ENCODE measurements at regions not wholly inside any gene's neighbourhood (a gene's known extent, or its start where the extent isn't known, plus 50 kb on each side); places are given as distances from the start of the nearest gene placed in this dataset.
"Not testable (repeated sequence)": the region's sequence is repeated elsewhere in the genome, so short reads cannot be mapped to it uniquely, and the experiment has no call there.

DNA sequence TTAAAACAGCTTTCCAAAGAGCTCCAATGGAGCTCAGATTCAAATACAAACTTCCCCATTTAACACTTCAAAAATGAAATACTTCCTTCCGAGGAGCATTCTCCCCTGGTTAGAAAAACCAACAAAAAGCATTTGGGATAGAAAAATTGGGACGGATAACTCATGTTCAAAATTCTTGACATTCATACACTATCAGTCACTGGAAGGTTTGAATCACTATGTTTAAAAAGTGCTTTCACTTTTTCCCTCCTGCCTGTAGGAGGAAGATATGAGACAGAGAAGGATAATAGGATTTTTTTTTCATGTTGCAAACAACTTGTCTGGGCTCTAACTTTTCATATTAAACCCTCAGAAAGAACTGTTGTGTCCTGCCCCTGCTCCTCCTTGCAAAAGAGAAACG, 412.0 kb downstream of the ACTL7B start:
- H3K27me3 ChIP-seq (ENCODE audit: control insufficient read depth, insufficient read depth, low read length) = no peaks in the 10 kb centered on the region
- H3K36me3 ChIP-seq (replicated peaks; ENCODE audit: control insufficient read depth, insufficient read depth, low read length) = no peaks in the 10 kb centered on the region
- H3K4me3 ChIP-seq (ENCODE audit: insufficient read depth, low read depth, low read length) = no peak overlapping the region
- DNase-seq = no peak

DNA sequence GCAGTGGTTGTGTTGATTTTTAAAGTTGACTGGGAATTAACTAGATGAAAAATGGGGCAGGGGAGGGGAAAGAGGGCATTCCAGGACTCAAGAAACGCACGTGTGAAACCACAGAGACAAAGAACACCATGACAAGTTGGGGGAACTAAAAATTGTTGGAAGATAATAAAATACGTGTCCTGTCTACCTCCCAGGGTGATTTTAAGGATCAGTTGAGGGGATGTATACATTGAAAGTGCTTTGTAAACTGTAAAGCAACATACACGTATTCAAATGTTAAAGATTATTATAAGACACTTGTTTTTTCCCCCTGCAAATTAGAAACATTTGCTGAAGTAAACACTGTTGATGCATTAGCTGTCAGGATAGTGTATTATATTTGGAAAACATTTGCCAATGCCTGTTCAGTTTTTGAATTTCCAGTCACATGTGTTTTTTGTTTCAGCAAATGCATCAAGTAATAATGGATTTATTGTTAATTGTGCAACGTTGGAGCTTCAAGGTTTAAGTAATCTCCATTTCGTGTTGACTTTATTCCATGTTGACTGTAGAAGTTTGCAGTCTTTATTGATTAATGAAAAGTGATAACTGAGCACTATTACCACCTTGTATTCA, 412.7 kb downstream of the ACTL7B start:
- H3K4me3 ChIP-seq (ENCODE audit: insufficient read depth, low read depth, low read length) = no peak overlapping the region
- H3K27me3 ChIP-seq (ENCODE audit: control insufficient read depth, insufficient read depth, low read length) = no peaks in the 10 kb centered on the region
- DNase-seq = no peak

DNA sequence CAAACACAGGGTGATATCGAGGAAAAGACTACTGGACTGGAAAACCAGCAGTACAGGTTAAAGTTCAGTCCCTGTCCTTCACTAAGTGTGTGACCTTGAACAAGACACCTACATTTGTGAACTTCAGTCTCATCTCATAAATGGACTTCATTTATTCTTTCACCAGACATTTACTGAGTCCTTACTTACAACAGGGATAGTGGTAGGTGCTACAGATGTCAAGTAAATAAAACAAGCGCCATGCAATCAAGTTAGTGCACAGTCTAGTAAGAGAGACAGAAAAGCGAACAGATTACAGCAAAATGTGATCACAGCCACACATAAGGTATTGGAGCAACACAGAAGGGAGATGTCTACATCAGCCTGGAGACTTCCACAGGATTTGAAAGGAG, 413.2 kb downstream of the ACTL7B start:
- DNase-seq = no peak
- H3K27me3 ChIP-seq (ENCODE audit: control insufficient read depth, insufficient read depth, low read length) = no peaks in the 10 kb centered on the region

More for the DNA sequence above, 412.7 kb downstream of the ACTL7B start:
- H3K36me3 ChIP-seq (replicated peaks; ENCODE audit: control insufficient read depth, insufficient read depth, low read length) = no peaks in the 10 kb centered on the region

DNA sequence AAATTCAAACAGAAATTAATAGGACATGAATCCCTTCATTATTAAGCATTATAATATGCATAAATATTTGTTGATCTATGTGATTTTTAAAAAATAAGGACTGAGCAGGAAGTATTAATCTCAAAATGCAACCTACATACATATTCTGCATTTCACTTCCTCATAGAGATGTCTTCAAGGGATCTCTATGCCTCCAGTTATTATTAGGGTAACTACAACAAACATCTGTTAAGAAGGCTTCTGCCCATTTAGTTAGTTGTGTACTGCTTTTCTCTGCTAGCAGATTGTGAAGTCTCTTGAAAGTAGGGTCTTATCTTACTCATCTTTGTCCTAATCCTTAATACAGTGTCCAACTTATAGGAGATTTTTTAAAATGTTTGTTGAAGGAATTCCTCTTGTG, 414.1 kb downstream of the ACTL7B start:
- DNase-seq = no peak
- H3K36me3 ChIP-seq (replicated peaks; ENCODE audit: control insufficient read depth, insufficient read depth, low read length) = no peaks in the 10 kb centered on the region
- no peak overlapping the region for H3K4me3 ChIP-seq (ENCODE audit: insufficient read depth, low read depth, low read length)
- no peaks in the 10 kb centered on the region for H3K27me3 ChIP-seq (ENCODE audit: control insufficient read depth, insufficient read depth, low read length)

More for the DNA sequence above, 413.2 kb downstream of the ACTL7B start:
- no peaks in the 10 kb centered on the region for H3K36me3 ChIP-seq (replicated peaks; ENCODE audit: control insufficient read depth, insufficient read depth, low read length)
- H3K4me3 ChIP-seq (ENCODE audit: insufficient read depth, low read depth, low read length) = no peak overlapping the region

DNA sequence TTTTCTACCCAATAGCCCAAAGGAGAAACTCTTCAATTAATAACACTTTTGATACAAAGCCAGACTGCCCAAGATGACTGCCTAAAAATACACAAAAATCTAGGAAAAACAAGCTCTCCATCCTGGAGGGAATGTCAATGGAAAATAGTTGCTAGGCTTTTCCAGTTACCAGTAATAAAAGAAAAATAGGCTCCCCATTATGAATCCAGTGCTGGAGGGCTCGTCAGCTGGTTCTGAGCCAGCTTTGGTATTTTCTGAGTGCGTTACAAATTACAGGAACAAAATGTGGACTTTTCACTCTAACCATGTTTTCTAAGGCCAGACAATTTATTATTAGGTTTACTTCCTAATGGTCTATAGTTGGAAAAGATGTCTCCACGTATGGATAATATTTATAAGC, 414.5 kb downstream of the ACTL7B start:
- Histone ChIP-seq H3K4me3 (ENCODE audit: insufficient read depth, low read depth, low read length) (no peak overlapping the region), H3K36me3 (replicated peaks; ENCODE audit: control insufficient read depth, insufficient read depth, low read length) (no peaks in the 10 kb centered on the region), H3K27me3 (ENCODE audit: control insufficient read depth, insufficient read depth, low read length) (no peaks in the 10 kb centered on the region)
- DNase-seq = no peak

DNA sequence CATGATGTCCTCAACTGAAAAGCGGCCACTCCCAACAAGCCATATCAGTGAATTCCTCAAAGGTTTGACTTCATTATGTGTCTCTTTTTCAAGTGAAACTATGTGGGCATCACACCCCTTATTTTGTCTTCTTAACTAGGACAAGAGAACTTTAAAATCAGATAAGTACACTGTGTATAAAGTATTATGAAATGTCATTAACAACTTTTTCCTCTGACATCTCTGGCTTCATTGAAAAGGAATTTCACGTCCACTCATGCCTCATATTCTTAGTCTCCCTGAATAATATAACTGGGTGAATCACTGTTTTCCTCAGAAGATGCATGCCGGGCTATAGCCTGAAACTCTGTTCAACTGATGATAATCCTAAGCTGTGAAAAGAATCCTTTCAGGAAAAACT, 415.8 kb downstream of the ACTL7B start:
- H3K27me3 ChIP-seq (ENCODE audit: control insufficient read depth, insufficient read depth, low read length) = no peaks in the 10 kb centered on the region
- DNase-seq = no peak
- H3K36me3 ChIP-seq (replicated peaks; ENCODE audit: control insufficient read depth, insufficient read depth, low read length) = no peaks in the 10 kb centered on the region
- H3K4me3 ChIP-seq (ENCODE audit: insufficient read depth, low read depth, low read length) = no peak overlapping the region

DNA sequence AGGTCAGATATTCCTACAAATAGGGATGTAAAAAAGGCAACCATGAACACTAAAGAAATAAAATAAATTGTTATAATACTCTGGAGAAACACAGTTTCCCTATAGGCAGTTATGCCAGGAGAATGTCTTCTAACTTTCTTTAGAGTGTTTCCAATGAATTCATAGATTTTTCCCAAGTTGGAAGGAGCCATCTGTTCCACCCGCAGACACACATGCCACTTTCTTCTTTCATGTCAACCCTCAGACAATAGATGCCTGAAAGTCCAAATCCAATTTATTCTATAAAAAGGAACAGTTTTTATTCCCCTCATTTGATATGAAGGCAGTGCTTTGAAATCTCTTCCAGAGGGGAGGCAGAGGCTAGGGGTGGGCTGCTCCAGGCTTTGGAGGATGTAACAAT, 418.1 kb downstream of the ACTL7B start:
- no peaks in the 10 kb centered on the region for H3K36me3 ChIP-seq (replicated peaks; ENCODE audit: control insufficient read depth, insufficient read depth, low read length)
- no peak overlapping the region for H3K4me3 ChIP-seq (ENCODE audit: insufficient read depth, low read depth, low read length)
- H3K27me3 ChIP-seq (ENCODE audit: control insufficient read depth, insufficient read depth, low read length) = no peaks in the 10 kb centered on the region
- no peak for DNase-seq

DNA sequence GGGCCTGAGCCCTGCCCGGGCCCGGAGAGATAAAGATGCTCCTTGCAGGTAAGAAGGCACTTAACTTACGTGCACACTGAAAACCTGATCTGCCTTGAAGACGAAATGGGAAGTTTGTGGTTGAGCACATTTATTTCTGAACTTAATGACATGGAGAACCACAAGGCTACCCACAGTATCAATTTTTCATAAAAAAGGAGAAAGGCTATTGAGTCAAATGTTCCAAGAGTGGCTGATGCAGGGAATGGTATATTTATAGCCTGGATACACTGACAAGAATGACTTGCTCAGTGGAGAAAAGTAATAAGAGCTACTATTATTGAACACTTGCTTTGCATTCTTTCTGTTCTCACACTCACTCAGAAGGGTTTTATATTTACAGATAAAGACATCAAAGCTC, 419.3 kb downstream of the ACTL7B start:
- no peak for DNase-seq
- Histone ChIP-seq H3K4me3 (ENCODE audit: insufficient read depth, low read depth, low read length) (no peak overlapping the region), H3K27me3 (ENCODE audit: control insufficient read depth, insufficient read depth, low read length) (no peaks in the 10 kb centered on the region), H3K36me3 (replicated peaks; ENCODE audit: control insufficient read depth, insufficient read depth, low read length) (no peaks in the 10 kb centered on the region)

DNA sequence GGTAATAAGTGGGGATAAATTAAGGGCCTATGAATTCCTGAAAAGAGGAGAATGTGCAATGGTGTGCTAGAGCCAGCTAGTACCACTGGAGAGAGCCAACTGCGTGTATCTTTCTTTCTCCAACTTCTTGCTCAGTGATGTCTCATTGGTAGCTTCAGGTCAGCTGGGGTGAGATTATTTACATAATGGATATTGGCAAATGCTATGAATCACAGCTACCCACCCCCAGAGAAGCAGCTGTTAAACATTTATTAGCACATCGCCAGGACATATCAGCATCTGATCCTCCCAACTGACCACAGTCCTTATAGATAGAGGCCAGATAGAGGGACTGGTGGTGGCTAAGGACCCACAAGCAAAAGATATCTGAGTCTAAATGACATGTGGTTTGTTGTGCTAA, 421.3 kb downstream of the ACTL7B start:
- H3K4me3 ChIP-seq (ENCODE audit: insufficient read depth, low read depth, low read length) = no peak overlapping the region
- no peaks in the 10 kb centered on the region for H3K27me3 ChIP-seq (ENCODE audit: control insufficient read depth, insufficient read depth, low read length)
- DNase-seq = no peak
- no peaks in the 10 kb centered on the region for H3K36me3 ChIP-seq (replicated peaks; ENCODE audit: control insufficient read depth, insufficient read depth, low read length)

DNA sequence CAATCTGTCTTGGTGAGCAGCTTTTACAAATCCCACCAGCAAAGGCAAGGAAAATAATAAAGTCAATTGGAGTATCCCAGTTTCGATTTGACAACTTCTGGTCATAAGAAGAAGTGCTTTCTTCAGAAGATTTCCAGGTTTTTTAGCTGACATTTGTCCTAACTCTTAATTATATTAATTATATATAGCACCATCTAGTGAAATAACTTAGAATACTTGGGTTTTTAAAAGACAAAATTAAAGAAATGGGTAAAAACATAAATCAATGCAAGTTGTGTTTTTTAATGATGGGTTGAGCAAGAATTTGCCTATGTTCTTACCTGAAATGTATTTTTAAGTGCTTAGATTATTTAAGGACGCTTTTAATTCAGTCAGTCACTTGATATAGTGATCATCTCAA, 421.8 kb downstream of the ACTL7B start:
- H3K27me3 ChIP-seq (ENCODE audit: control insufficient read depth, insufficient read depth, low read length) = no peaks in the 10 kb centered on the region
- no peaks in the 10 kb centered on the region for H3K36me3 ChIP-seq (replicated peaks; ENCODE audit: control insufficient read depth, insufficient read depth, low read length)
- DNase-seq = no peak
- no peak overlapping the region for H3K4me3 ChIP-seq (ENCODE audit: insufficient read depth, low read depth, low read length)

DNA sequence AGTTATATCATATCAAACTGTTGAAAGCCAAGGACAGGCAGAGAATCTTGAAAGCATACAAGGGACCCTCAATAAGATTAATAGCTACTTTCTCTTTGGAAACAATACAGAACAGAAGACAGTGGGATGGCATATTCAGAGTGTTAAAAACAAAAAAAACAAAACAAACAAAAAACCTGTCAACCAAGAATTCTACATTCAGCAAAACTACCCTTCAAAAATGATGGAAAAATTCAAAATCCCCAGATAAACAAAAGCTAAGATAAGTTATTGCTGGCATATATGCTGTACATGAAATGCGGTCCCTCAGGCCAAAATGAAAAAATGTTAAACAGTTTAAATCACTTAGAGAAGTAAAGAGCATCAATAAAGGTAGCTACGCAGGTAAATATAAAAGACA, 425.1 kb downstream of the ACTL7B start:
- Histone ChIP-seq H3K4me3 (ENCODE audit: insufficient read depth, low read depth, low read length) (no peak overlapping the region), H3K27me3 (ENCODE audit: control insufficient read depth, insufficient read depth, low read length) (no peaks in the 10 kb centered on the region), H3K36me3 (replicated peaks; ENCODE audit: control insufficient read depth, insufficient read depth, low read length) (no peaks in the 10 kb centered on the region)
- DNase-seq = no peak

DNA sequence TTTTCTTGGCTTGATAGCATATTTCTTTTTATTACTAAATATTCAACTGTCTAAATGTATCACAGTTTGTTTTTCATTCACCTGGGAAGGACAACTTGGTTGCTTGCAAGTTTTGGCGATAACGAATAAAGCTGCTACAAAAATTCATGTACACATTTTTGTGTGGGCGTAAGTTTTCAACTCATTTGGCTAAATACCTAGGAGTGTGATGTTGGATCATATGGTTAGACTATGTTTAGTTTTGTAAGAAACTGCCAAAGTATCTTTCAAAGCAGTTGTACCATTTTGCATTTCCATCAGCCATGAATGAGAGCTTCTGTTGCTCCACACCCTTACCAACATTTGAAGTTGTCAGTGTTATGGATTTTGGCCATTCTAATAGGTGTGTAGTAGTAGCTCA, 428.0 kb downstream of the ACTL7B start:
- Histone ChIP-seq H3K4me3 (ENCODE audit: insufficient read depth, low read depth, low read length) (no peak overlapping the region), H3K27me3 (ENCODE audit: control insufficient read depth, insufficient read depth, low read length) (no peaks in the 10 kb centered on the region), H3K36me3 (replicated peaks; ENCODE audit: control insufficient read depth, insufficient read depth, low read length) (no peaks in the 10 kb centered on the region)
- no peak for DNase-seq

DNA sequence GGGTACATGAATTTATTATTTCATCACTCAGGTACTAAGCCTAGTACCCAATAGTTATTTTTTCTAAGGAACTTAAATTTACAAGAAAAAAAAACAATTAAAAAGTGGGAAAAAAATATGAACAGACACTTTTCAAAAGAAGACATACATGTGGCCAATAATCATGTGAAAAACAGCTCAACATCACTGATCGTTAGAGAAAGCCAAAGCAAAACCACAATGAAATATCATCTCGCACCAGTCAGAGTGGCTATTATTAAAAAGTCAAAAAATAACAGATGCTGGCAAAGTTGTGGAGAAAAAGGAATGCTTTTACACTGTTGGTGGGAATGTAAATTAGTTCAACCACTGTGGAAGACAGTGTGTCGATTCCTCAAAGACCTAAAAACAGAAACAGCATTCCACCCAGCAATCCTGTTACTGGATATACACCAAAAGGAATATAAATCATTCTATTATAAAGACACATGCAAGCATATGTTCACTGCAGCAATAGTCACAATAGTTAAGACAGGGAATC, 429.3 kb downstream of the ACTL7B start:
- not testable (repeated sequence) for H3K27me3 ChIP-seq (ENCODE audit: control insufficient read depth, insufficient read depth, low read length); H3K36me3 ChIP-seq (replicated peaks; ENCODE audit: control insufficient read depth, insufficient read depth, low read length); H3K4me3 ChIP-seq (ENCODE audit: insufficient read depth, low read depth, low read length); DNase-seq

DNA sequence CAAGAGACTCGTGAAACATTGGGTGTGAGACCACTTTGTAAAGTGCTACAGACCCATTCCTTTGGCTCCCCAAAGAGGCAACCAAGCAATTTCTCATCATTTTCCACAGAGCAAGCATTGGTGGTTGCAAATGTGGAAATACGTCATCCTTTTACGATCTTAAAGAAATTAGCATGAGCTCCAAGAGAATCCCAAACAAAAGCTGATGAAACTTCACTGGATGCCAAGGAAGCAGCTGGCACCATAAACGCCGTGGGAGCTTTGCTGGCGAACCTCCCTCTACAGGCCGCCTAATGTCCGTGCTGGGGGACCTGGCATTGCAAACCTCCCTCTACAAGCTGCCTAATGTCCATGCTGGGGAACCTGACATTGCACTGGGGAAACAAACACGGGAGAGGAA, 432.4 kb downstream of the ACTL7B start:
- Histone ChIP-seq H3K4me3 (ENCODE audit: insufficient read depth, low read depth, low read length) (no peak overlapping the region), H3K27me3 (ENCODE audit: control insufficient read depth, insufficient read depth, low read length) (no peaks in the 10 kb centered on the region), H3K36me3 (replicated peaks; ENCODE audit: control insufficient read depth, insufficient read depth, low read length) (no peaks in the 10 kb centered on the region)
- no peak for DNase-seq

DNA sequence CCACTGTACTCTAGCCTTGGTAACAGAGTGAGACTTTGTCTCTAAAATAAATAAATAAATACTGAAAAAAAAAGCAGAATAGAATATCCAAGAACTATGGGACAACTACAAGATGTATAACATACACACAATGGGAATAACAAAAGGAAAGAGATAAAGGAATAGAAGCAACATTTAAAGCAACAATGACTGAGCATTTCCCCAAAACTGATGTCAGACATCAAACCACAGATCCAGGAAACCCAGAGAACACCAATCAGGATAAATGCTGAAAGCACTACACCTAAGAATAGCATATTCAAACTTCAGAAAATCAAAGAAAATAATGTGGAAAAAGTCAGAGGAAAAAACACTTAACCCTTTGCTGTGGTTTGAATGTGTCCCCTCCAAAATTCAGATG, 436.4 kb downstream of the ACTL7B start:
- Histone ChIP-seq H3K27me3 (ENCODE audit: control insufficient read depth, insufficient read depth, low read length) (no peaks in the 10 kb centered on the region), H3K4me3 (ENCODE audit: insufficient read depth, low read depth, low read length) (no peak overlapping the region), H3K36me3 (replicated peaks; ENCODE audit: control insufficient read depth, insufficient read depth, low read length) (no peaks in the 10 kb centered on the region)
- DNase-seq = no peak

DNA sequence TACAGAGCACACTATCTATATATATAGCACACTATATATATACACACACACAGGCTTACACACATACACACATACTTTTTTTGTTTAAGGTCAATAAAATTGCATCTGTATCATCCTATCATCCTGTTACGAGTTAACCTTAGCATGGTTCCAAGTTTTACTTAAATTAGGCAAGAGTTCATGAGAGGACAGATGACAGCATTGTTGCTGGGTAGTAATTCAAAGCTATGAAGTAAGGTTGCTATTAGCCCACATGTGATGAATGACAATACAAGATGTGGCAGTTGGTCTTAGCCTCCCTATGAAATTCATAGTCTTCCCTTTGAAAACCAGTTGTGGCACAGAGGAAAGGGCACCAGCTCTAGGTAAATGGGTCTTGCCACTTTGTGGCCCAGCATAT, 438.1 kb downstream of the ACTL7B start:
- no peak for DNase-seq
- Histone ChIP-seq H3K27me3 (ENCODE audit: control insufficient read depth, insufficient read depth, low read length) (no peaks in the 10 kb centered on the region), H3K36me3 (replicated peaks; ENCODE audit: control insufficient read depth, insufficient read depth, low read length) (no peaks in the 10 kb centered on the region)

More for the DNA sequence above, 438.1 kb downstream of the ACTL7B start:
- H3K4me3 ChIP-seq (ENCODE audit: insufficient read depth, low read depth, low read length) = no peak overlapping the region
